WERI-Rb-1 (cell line): ENCODE measurements at regions not wholly inside any gene's neighbourhood (a gene's known extent, or its start where the extent isn't known, plus 50 kb on each side); places are given as distances from the start of the nearest gene placed in this dataset.

Experiments
- DNase-seq: peaks from one replicate; pipeline ENCODE4 v3.0.0-alpha.2; 2020
- H3K27ac ChIP-seq: fragments of 250-450 bp; sonication (Bioruptor Pico); 2 replicates; pipeline ENCODE4 v1.5.1; 2020; ENCODE audit warnings: mild to moderate bottlenecking, moderate library complexity
- H3K27me3 ChIP-seq: fragments of 250-450 bp; sonication (Bioruptor Pico); 2 replicates; pipeline ENCODE4 v1.5.1; 2021; ENCODE audit warnings: mild to moderate bottlenecking, low read depth, moderate library complexity; ENCODE audit not compliant: insufficient read depth, severe bottlenecking
- H3K36me3 ChIP-seq: fragments of 250-450 bp; sonication (Bioruptor Pico); 2 replicates; pipeline ENCODE4 v1.5.1; 2020; ENCODE audit warnings: mild to moderate bottlenecking, moderate library complexity
- H3K4me3 ChIP-seq: 2 replicates; pipeline ENCODE4 v1.5.1; 2011; ENCODE audit warnings: low read depth, mild to moderate bottlenecking, control low read depth, low read length
- H3K9me3 ChIP-seq: fragments of 250-450 bp; sonication (Bioruptor Pico); 2 replicates; pipeline ENCODE4 v1.5.1; 2021; ENCODE audit warnings: mild to moderate bottlenecking, moderate library complexity; ENCODE audit not compliant: severe bottlenecking
- CTCF ChIP-seq: IDR thresholded peaks from 2 replicates; pipeline ENCODE4 v1.5.1; 2011; ENCODE audit warnings: low read depth, mild to moderate bottlenecking, control low read depth, inconsistent platforms, low read length

DNA sequence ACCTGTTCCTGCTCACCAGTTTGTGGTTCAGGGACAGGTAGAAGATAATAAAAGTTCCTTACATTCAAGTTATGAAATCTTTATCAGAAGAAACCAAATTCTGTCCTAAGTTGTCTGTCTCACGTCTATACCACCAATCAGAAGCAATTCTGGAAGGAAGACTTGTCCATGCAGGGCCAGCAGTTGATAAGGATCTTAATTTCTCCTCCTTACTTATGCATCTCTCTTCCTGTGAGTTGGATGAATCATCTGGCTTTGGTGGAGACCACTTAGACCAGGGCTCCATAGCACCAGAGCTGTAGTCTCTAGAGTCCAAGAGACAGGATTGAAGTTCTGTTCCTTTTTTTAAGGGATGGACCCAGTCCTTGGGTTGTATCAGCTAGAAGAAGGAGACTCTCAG, 106.5 kb downstream of the APOB start:
- H3K27me3 ChIP-seq = peaks cover 96% of the 10 kb centered on the region
- H3K27ac ChIP-seq = no peak overlapping the region
- no peak for DNase-seq
- no peak for TF ChIP-seq CTCF
- no peak overlapping the region for H3K4me3 ChIP-seq
- no peaks in the 10 kb centered on the region for H3K9me3 ChIP-seq
- H3K36me3 ChIP-seq = no peaks in the 10 kb centered on the region

DNA sequence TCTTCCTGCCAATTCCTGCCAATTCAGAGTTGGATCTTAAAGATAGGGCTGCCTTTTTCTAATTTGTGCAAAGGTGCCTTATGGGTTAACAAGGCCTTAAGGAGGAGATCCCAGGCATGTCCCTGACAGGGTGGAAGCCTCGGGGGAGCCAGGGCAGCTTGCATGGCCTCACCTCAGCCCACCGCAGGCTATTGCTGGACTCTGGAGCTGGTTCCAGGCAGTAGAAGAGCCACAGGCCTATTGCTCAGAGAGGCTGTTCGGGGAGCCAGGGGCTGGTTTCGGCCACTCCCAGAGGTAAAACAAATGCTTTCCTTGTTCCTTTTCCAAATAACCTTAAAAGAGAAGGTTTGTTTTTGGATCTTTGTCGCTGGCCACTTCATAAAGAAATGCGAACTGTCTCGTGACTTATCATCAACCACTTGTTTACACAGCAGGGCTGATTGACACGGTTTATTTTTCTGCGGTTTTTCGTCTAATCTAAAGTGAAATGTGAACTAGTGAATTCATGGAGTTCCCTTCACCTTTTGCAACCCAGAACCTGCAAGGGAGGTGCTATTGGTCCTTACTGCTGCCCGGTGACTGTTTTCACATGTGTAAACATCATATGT, 108.6 kb downstream of the APOB start:
- no peak for TF ChIP-seq CTCF
- H3K36me3 ChIP-seq = no peaks in the 10 kb centered on the region
- no peak overlapping the region for H3K27ac ChIP-seq
- H3K27me3 ChIP-seq = peaks cover 96% of the 10 kb centered on the region
- no peak for DNase-seq
- H3K4me3 ChIP-seq = no peak overlapping the region
- no peaks in the 10 kb centered on the region for H3K9me3 ChIP-seq

DNA sequence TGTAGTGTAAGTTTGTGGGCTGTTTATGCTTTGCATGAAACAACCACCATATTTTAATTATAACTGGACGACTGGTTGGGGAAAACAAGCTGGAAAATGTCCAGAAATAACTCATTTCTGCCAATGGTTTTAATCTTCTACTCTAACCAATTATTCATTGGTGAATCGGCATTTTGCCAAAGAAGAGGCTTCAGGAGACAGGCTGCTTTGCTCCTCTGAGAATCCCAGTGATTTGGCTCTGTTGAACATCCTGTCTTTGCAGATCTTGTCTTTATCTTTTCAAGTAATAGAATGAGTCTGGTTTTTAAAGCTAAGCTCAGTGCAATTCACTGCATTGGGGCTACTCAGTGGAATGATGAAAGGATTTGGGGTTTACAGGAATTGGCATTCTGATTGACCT, 109.6 kb downstream of the APOB start:
- H3K27me3 ChIP-seq = peaks cover 96% of the 10 kb centered on the region
- TF ChIP-seq CTCF = no peak
- H3K4me3 ChIP-seq = no peak overlapping the region
- H3K27ac ChIP-seq = no peak overlapping the region
- H3K9me3 ChIP-seq = no peaks in the 10 kb centered on the region
- no peak for DNase-seq
- H3K36me3 ChIP-seq = no peaks in the 10 kb centered on the region

DNA sequence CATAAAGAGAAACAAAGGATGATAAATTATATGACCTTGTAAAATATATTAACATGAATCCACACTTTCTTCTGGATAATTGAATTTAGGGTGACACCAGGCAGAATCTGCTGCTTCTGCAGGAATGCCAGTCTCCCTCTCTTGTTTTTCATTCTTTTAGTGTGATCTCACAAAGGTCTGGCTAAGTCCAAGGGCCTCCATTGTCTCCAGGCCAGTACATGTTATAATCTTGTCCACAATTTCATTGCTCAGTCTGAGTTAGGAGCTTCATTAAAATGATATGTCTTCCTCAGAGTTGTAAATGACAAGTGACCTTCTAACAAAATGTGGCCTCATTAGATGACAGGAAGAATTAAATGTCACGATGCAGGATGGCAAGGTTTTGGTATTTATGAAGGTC, 110.2 kb downstream of the APOB start:
- TF ChIP-seq CTCF = no peak
- Histone ChIP-seq H3K4me3 (no peak overlapping the region), H3K36me3 (no peaks in the 10 kb centered on the region), H3K27me3 (peaks cover 93% of the 10 kb centered on the region), H3K27ac (no peak overlapping the region), H3K9me3 (peaks cover under 1% of the 10 kb centered on the region)
- no peak for DNase-seq

DNA sequence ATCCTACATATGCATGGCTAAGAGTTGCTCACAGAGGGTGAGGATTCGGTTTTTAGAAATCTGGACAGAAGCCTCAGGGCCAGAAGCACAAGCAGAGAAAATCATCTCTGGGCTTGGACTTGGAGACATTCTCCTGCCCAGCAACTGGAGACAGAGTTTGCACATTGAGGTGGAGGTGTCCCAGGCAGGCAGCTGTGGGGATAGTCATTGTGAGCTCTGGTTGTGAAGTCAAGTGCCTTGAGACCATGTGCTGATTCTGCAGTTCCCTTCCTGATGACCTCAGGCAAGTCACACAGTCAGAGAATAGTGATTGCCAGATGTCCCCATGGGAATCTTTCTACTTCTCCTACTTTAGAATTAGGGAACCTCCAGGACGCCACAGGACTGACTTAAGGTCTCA, 108.4 kb upstream of the LDAH start:
- no peak overlapping the region for H3K4me3 ChIP-seq
- peaks cover 91% of the 10 kb centered on the region for H3K27me3 ChIP-seq
- no peak for TF ChIP-seq CTCF
- no peak for DNase-seq
- H3K36me3 ChIP-seq = no peaks in the 10 kb centered on the region
- H3K27ac ChIP-seq = no peak overlapping the region
- peaks cover 9% of the 10 kb centered on the region for H3K9me3 ChIP-seq

DNA sequence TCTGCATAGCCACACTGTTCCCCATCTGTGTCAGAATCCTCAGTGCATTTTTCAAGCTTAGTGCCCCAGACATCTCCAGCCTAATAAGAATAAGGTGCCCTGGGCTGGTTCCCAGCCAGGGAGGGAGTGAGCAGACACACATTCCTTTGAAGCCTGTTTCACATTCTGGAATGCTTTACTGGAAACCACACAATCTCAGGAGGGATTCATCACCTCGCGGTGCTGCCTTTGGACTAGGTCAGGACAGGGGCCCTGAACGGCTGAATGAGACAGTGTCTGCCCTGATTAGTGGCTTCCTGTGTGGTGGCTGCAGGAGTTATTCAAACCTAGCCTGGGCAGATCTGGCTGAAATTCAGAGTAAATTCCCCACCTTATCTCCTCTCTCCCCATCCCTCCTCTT, 108.0 kb upstream of the LDAH start:
- no peak for DNase-seq

More for the DNA sequence above, 108.0 kb upstream of the LDAH start:
- Histone ChIP-seq H3K4me3 (no peak overlapping the region), H3K27ac (no peak overlapping the region), H3K27me3 (peaks cover 91% of the 10 kb centered on the region), H3K9me3 (peaks cover 9% of the 10 kb centered on the region), H3K36me3 (no peaks in the 10 kb centered on the region)
- no peak for TF ChIP-seq CTCF
